ENCODE measurements at regions not wholly inside any gene's neighbourhood (a gene's known extent, or its start where the extent isn't known, plus 50 kb on each side); places are given as distances from the start of the nearest gene placed in this dataset.

DNA sequence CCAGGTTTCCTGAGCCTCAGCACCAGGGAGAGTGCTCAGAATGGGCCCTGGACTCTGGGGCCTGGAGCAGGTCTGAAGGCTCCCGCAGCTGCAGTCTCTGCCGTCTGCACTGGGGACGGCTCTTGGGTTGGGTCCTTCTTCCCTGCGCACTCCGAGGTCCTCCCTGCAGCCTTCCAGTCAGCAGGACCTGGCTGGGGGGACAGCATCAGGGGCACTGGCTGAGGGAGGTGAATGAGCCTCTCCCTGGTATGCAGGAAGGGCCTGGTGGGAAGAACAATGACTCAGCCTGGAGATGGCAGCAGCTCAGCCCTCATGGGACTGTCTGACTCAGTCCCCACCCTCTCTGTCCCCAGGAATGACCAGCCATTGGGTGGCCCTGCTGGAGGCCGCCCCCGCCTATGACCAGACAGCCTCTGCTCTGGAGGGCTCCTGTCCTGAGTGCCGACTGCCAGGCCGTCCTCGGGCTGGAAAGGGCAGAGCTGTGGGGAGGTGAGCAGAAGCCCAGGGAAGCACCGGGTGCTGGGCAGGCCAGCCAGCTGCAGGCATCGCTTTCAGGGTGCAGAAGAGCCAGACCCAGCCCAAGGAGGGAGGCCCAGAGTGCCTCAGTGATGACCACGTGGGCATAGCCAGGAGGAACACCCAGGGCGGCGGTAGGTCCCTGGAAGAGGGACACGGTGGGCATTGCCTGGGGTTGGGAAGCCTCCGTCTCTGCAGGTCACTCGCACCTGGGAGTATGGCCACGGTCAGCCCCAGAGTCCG lies 455.0 kb downstream of the BRD1 start:
- peak; percentile 59 for DNase-seq

DNA sequence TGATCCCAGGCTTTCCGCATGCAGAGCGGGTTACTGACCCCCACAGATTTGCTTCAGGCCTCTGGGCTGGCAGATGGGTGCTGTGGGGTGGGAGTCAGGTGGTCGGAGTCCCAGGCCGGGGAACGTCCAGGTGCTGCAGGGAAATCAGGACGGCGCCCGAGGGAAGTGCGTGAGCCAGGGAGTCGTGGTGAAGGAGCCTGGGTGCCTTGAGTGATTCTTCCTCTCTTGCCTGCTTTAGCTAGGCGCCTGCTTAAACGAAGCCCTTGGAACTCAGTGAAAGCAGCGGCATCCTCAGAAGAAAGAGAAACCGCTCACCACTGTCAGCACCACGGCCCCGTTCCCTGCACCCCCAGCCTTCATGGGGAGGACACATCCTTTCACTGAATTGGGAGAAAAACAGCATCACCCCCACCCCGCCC lies 455.6 kb downstream of the BRD1 start:
- peak; percentile 34 for DNase-seq

DNA sequence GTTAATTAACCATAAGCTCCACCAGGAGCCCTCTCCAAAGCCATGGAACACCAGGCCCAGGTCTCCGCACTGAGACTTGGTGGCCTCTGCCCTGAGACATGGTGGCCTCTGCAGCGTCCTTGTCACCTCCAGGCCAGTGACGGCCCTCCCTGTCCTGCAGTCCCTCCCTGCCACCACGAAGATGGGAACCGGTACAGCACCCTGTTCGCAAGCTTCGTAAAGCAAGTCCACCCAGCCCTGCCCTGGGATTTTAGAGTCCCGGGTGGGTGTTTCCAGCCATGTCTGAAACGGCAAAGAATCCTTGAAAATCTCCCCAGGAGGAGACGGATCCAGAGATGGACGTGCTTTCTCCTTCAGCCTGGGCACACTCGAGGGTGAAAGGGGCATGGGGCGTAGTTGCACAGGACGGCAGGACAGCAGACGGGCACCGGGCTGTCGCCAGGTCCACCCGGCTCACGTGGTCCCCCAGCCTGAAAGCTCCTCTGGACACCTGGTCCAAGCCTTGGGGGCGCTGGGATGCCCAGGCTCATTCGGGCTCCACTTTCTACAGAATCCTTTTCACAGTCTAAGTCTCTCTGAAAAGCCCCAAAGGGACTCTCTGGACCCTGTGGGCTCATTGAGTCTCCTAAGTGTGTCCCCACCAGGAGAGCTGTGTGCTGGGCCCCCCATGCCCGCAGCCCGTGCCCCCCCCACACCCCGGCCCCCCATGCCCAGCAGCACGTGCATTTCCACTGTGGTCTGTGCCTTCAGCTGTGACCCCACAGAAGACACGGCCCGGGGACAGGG lies 456.2 kb downstream of the BRD1 start:
- DNase-seq, result peak; percentile 38

DNA sequence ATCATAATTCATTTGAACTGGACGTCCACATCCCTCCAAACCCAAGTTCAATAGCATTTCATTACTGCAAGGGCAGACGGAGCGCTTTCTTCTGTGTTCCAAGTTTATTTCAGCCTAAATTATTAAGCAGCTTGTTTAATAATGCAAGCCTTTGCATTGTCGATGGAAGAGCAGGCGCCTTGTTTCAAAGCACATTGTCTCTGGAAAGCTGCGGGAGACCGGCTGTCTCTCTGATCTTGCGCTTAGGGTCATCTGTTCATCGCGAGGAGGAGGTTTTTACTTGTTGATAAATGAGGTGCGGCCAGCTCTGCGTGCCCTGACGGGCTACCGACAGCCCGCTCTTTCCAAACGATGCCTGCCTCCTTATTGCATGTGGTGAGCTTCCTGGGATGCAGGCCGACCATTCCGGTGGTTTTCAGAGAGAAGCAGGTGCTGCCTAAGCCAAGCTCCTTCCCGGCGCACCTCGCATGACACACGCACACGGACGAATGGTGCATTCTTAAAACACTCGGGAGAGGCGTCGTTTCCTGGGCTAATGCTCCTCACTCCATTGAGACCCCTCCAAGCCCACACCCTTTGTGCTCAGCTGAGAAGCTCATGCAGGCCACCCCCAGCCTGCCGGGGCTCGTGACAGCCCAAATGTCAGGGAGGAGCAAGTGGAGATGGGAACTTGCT lies 456.9 kb downstream of the BRD1 start:
- peak; percentile 41 for DNase-seq

DNA sequence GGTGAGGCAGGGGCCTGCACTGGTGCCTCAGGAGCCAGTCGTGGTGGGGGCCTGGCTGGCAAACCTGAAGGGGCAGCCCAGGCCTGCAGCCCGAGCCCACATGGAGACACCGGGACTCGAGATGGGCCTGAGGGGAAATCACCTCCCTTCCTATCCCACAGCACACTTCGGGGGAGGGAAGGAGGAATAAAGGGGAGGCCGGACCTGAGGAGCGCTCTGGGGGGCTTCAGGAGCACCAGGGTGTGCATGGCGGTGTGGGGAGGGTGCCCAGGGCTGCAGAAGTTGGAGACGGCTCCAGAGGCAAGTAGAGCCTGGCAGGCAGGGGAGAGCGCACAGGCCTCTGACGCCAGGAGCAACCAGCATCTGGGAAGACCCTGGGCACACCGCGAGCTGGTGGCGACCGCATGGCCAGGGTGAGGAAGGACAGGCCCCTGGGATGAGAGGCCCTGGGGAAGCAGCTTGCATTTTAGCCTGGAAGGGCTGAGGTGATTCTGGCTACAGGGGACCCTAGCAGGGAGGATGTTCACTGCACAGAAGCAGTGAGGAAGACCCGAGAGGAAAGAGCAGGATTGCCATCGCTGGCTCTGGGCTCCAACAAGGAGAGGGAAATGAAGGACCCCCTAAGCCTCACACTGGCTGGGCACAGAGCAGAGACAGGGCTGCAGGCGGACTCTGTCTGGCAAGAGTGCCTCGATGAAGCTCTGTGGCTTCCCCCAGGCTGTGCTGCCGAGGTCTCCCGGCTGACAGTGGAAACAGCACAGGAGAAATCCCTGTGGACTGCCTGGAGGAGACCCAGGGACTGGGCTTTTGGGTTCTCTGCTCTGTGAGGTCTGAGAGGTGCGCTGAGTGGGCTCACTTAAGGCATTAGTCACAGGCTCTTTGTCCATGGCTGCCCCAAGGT lies 457.7 kb downstream of the BRD1 start:
- peak; percentile 39 for DNase-seq

DNA sequence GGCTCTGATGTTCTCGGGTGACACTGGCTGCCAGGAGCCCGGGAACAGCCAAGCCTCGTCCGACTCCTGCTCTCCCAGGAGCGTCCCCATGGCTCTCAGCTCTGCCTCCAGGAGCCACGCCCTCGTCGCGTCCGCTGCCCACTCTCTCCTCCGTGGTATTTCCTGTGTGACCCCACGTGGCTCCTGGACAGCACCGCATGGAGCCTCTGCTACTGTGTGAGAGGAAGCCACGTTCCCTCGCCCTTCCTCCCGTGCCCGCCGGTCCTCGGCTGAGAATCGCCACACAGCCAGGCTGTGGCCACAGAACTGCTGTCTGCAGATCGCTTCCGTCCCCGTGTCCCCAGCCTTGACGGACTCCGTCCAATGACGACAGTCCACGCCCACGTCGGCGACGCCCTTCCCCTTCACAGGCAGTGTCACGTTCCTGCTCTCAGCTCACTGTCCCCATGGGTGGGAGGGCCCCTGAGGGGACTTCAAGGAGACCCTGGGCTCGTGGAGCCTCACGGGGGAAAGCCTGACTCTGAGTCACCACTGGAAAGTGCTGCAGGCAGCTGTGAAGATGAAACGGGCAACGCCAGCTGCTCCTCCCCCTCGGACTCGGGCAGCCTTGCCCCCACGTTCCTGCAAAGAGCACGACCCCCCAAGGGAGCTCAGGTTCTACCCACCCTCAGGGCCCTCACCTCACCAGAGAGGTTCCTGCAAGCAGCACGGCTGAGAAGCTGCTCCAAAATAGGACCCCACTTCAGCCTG lies 458.5 kb downstream of the BRD1 start:
- DNase-seq, result no peak

DNA sequence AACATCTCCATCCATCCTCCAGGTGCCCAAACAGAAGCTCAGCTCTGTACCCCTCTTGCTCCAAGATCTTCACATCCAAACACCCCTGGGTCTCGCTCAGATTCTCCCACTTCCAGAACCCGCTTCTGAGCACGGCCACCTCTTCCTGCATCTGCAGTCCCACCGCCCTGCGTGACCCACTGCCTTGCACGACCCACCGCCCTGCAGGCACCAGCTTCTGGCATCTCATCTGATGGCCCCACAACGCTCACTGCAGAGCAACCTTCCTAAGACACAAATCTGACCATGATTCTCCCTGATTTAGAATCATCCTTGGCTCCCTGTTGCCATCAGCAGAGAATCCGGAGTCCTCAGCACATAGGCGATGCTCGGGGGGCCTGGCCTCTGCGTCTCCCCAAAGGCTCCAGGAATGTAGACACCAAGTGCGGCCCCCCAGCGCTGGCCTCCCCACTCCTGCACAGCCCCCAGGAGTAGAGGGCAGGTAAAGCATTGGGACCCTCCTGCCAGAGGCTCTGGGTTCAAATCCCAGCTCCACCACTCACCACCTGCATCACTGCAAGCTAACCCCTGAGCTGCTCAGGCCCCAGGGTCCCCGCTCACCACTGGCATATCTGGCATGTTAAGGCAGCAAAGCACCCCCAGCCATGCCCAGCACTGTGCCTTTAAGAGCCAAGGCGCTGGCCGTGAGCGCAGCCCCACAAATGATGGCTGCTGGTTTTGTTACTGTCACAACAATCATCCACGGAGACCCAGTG lies 459.3 kb downstream of the BRD1 start:
- no peak for DNase-seq

DNA sequence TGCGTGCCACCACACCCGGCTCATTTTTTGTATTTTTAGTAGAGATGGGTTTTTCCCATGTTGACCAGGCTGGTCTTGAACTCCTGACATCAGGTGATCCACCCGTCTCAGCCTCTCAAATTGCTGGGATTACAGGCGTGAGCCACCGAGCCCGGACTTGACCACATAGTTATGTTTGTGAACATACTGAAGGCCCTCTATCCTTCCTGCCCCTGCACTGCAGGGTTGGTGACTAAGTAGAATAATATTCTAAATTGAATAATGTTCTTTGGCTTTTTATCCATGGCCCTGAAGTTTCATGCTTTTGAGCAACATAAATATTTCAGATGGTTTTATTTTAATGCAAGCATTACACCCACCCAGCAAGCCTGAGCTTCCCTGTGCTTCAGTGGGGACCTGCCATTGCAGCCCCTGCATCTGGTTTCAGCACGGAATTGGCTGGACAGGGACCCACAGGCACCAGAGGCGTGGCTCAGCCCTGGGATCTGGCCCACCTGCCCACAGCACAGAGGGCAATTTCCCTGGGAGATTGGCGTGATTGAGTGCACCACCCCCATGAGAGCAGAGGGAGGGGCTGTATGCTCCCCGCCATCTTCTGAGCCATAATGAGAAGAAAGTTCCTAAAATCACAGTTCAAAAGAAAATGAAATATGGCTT lies 460.5 kb downstream of the BRD1 start:
- no peak for DNase-seq

DNA sequence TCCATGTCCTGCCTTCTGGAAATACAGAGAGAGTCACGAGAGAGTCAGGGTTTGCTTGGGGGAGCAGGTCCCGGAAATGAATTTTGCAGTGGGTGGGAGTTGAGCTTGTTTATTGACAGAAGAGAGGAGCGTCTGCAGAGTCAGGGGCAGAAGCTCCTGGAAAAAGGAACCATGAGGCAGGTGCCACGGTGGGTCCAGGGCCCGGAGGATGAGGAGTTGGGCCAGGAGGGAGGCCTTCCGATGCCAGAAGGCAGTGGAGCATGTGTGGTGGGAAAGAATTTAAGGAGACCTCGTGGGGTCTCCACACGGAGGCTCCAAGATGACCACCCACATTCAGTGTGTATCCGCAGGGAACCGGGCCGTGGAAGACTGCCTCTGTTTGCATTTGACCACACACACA lies 461.2 kb downstream of the BRD1 start:
- DNase-seq, result no peak

DNA sequence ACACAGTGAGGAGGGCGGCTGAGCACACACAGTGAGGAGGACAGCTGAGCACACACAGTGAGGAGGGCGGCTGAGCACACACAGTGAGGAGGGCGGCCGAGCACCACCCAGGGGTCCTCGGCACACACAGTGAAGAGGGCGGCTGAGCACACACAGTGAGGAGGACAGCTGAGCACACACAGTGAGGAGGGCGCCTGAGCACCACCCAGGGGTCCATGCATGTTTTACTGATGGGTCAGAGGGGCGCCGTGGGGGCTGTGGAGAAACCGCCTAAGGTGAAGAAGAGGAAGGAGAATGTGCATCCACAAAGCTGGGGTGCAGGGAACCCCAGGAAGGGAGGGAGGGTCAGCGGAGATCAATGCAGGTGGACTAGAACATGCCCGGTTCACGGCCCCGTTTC lies 461.8 kb downstream of the BRD1 start:
- DNase-seq, result no peak

DNA sequence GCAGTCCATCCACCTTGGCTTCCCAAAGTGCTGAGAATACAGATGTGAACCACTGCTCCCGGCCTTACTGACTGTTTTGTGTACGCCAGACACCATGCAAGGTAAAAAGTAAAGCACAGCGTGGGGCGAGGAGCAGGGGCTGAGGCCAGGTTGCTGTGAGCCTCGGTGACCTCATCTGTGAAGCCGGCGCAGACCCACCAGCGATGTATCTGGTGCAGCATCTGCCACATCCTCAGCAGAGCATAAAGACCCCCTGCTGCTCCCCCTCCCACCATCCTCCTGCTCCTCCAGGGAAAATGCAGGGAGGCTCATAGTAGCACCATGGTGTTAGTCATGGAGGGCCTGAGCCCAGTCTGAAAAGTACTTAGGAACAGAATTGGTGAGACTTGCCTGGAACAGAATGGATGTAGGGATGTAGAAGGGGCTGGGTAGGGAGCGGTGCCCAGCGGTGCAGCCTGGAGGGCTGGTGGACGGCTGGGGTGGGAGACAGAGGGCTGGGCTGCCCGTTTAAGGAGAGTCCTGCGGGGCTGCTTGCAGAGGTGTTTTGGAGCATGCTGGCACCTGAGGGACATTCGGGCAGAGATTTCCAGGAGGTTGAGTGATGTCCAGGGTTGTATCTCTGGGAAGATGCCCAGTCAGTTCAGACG lies 462.4 kb downstream of the BRD1 start:
- DNase-seq, result no peak

DNA sequence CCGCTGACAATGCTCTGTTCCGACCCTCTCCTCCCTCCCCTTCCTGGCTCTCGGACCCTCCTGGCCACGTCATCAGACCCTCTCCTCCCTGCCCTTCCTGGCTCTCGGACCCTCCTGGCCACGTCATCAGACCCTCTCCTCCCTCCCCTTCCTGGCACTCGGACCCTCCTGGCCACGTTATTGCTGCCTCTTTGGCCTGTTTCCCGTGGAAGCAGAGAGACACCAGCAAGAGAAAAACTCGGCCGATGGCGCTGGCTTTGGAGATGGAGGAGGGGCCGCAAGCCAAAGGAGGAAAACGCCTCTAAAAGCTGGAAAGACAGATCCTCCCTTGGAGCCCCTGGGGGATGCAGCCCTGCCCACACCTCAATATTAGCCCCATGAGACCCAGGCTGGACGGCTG lies 463.3 kb downstream of the BRD1 start:
- no peak for DNase-seq

DNA sequence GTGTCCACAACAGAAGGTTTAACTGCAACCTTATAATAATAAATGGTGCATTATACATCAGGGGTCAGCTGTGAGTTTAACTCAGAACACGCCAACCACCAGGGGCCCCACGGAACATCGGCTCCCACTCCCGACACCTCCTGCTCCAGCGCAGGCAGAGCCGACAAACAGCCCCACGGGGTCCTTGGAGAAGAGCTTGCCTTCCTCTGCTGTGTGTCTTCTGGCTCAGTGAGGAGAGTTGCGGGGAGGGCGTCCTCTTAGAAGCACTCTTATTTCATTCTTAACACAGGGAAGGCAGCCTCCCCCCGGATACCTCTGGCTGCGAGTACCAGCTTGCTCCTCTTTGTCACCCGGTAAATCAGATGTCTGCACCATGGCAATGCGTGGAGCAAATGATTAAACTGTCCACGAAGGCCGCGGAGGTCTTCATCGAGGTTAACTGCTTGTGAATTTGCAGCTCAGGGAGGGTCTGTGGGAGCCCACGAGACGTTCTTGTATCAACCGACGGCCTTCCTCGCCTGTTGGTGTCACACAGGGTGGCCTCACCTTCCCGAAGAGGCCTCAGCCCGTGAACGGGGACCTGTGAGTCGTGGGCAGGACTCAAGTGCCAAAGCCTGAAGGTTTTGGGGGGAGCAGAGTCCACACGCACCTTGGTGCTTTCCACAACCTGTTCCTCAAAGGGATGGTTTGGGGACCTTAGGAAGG lies 464.0 kb downstream of the BRD1 start:
- DNase-seq, result no peak

DNA sequence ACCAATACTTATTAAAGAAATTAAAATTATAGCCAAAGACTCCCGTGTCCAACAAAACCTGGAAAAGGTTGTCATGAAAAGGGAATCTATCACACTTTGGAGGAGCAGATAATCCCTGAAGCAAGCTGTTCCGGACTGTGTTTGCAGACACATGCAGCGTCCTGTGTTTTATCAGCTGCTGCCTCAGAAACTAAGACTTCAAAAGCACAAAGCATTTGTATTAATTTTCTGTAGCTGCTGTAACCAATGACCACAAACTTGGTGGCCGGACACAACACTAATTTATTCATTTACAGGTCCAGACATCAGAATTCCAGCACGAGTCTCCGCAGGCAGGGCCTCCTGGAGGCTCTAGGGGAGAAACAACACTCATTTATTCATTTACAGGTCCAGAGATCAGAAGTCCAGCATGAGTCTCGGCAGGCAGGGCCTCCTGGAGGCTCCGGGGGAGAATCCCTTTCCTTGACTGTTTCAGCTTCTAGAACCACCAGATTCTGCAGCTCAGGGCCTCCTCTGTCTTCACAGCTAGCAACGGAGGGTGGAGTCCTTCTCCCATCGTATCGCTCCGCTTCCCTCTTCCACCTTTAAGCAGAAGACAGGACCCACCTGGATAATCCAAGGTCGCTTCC lies 465.3 kb downstream of the BRD1 start:
- DNase-seq, result no peak

DNA sequence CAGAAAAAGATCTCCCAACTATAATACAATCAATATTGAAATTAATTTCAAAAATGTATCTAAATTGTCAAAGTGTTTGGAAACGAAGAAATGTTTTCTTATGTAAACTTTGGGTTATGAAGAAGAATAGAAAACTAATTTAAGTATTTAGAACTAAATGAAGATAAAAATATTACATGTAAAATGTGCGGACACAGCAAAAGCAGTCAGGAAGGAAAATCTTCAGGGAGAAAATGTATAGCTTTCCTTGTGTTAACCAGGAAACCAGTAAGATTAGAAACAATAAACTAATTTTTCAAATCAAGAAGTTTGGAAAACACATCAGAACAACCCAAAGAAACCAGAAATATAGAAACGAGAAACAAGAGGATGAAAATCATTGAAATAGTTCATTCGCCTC lies 466.5 kb downstream of the BRD1 start:
- DNase-seq, result no peak

DNA sequence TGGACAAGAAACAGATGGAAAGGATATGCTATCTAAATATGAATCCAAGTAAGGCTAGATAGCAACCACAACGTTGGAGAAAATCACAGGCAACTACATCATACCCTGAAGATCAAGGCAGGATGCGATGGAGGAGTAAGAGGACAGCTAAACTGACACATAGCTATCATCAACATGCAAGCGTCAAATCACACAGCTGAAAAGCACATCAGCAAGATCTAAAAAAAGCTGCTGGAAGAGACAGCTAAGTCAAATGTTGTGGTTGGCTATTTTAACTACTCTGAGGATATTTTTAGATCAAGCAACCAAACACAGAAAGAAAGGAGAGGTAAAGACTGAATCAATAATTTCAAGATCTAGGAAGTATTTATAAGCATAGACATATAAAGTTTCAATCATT lies 466.9 kb downstream of the BRD1 start:
- DNase-seq, result no peak

DNA sequence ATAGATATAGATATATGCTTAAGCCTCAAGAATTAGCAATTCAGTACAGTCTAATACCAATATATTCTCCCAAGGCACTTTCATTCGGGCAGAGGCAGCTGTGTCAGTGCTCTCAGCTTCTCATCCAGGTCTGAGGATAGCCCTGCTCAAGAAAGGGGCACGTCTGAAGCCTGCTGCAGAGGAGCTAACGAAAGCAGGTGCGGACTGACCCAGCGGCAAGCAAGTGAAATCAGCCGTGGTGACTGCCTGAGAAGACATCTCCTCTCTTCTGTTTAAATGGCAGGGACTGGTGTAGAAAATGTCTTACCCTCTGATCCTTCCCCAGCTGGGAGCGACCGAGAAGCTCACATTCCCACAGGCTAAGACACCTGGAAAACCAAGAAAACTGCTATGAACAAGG lies 468.6 kb downstream of the BRD1 start:
- DNase-seq, result peak; percentile 8

DNA sequence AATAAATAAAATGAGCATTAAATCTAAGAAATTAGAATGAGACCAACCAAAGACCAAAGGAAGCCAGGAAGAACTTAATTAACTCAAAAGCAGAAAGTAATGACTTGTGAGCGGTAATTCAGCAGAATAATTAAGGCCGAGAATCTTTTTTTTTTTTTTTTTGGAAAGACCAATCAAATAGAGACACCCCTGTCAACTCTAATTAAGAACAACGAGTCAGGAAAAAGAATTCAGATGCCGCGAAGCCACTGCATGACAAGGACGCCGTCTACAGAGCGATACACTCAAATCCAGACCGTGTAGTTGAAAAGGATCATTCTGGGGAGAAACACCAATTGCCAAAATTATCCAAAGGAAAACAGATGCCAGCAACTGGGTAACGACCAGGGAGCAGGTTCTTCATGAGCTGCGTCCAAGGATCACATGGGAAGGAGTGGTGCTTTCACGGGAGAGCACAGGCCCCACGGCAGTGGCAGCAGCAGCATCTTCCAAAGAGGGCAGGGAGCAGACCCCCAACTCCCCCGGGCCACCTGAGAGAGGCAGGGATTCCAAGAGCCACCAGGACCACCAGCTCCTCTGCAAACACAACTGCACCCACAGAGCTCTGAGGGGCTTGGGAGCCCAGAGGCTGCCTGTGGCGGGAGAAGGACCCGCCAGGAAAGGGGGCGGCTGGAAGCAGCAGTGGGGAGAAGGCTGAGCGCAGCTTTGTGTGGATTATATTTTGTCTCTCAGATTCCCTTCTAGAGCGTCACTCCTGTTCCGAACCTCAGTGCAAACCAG lies 469.8 kb downstream of the BRD1 start:
- peak; percentile 16 for DNase-seq
